ENCODE measurements at regions not wholly inside any gene's neighbourhood (a gene's known extent, or its start where the extent isn't known, plus 50 kb on each side); places are given as distances from the start of the nearest gene placed in this dataset.
"Not testable (repeated sequence)": the region's sequence is repeated elsewhere in the genome, so short reads cannot be mapped to it uniquely, and the experiment has no call there.

- no peak for DNase-seq
Measured at GRCh38 chr4:36610628-36611027, 329.2 kb downstream of the DTHD1 start.

GRCh38 chr4:36613142-36613541 is 331.7 kb downstream of the DTHD1 start:
- DNase-seq: not testable (repeated sequence)

GRCh38 chr4:36614011-36614410 is 332.6 kb downstream of the DTHD1 start:
- no peak for DNase-seq

- DNase-seq: no peak
Measured at GRCh38 chr4:36618102-36618501, 336.7 kb downstream of the DTHD1 start.

- DNase-seq: no peak
Measured at GRCh38 chr4:36624030-36624429, 342.6 kb downstream of the DTHD1 start.

GRCh38 chr4:36638273-36638811 is 356.9 kb downstream of the DTHD1 start:
- DNase-seq: no peak

GRCh38 chr4:36640876-36641275 is 359.5 kb downstream of the DTHD1 start:
- no peak for DNase-seq

GRCh38 chr4:36651253-36651652 is 369.8 kb downstream of the DTHD1 start:
- no peak for DNase-seq

GRCh38 chr4:36652857-36653256 is 371.4 kb downstream of the DTHD1 start:
- DNase-seq: no peak

- no peak for DNase-seq
Measured at GRCh38 chr4:36665985-36666527, 384.6 kb downstream of the DTHD1 start.

- no peak for DNase-seq
Measured at GRCh38 chr4:36675436-36675835, 394.0 kb downstream of the DTHD1 start.

- DNase-seq: peak; percentile 10
Measured at GRCh38 chr4:36676139-36677050, 395.0 kb downstream of the DTHD1 start.

- no peak for DNase-seq
Measured at GRCh38 chr4:36677112-36677511, 395.7 kb downstream of the DTHD1 start.

GRCh38 chr4:36677874-36678273 is 396.5 kb downstream of the DTHD1 start:
- DNase-seq: no peak

- DNase-seq: no peak
Measured at GRCh38 chr4:36687681-36688080, 406.3 kb downstream of the DTHD1 start.

- DNase-seq: no peak
Measured at GRCh38 chr4:36692586-36692985, 411.2 kb downstream of the DTHD1 start.

GRCh38 chr4:36702245-36702644 is 420.8 kb downstream of the DTHD1 start:
- DNase-seq: no peak

- no peak for DNase-seq
Measured at GRCh38 chr4:36704289-36704688, 422.9 kb downstream of the DTHD1 start.

GRCh38 chr4:36709991-36710390 is 428.6 kb downstream of the DTHD1 start:
- DNase-seq: no peak

- no peak for DNase-seq
Measured at GRCh38 chr4:36712013-36712412, 430.6 kb downstream of the DTHD1 start.

GRCh38 chr4:36716874-36717273 is 435.5 kb downstream of the DTHD1 start:
- DNase-seq: no peak

- DNase-seq: no peak
Measured at GRCh38 chr4:36719425-36719824, 438.0 kb downstream of the DTHD1 start.

GRCh38 chr4:36722986-36723385 is 441.6 kb downstream of the DTHD1 start:
- DNase-seq: no peak

- no peak for DNase-seq
Measured at GRCh38 chr4:36734334-36734733, 452.9 kb downstream of the DTHD1 start.
